Erythroblast (primary cell): ENCODE measurements at regions not wholly inside any gene's neighbourhood (a gene's known extent, or its start where the extent isn't known, plus 50 kb on each side); places are given as distances from the start of the nearest gene placed in this dataset.

ENCODE experiments used
- GATA1 ChIP-seq: IDR thresholded peaks from 2 replicates; pipeline ENCODE4 v1.6.1; 2011; ENCODE audit warnings: low read depth, mild to moderate bottlenecking, control low read depth, low read length, moderate library complexity
- POLR2A ChIP-seq: IDR thresholded peaks from 2 replicates; pipeline ENCODE4 v1.6.1; 2011; ENCODE audit warnings: mild to moderate bottlenecking, low read length

DNA sequence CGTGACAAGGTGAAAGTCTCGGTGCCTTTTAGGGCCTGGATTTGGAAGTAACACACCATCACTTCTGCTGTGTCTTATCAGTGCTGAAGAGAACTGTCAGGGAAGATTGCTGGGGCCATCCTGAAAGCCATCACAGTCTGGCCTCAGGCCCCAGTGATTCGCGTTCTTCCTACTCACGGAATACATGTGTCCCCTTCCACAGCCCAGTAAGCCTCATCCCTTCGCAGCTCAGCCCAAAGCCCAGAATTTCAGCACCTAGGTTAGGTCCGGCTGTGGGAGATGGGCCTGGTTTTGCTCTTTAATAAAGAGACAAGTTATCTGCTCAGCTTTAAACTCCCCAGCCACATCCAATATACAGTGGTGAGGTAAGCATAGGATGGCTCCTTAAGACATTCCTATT is 113.0 kb upstream of the SPACA7 start:
- TF ChIP-seq POLR2A (no peak), GATA1 (no peak)
